ENCODE measurements at regions not wholly inside any gene's neighbourhood (a gene's known extent, or its start where the extent isn't known, plus 50 kb on each side); places are given as distances from the start of the nearest gene placed in this dataset.
"Not testable (repeated sequence)": the region's sequence is repeated elsewhere in the genome, so short reads cannot be mapped to it uniquely, and the experiment has no call there.

DNA sequence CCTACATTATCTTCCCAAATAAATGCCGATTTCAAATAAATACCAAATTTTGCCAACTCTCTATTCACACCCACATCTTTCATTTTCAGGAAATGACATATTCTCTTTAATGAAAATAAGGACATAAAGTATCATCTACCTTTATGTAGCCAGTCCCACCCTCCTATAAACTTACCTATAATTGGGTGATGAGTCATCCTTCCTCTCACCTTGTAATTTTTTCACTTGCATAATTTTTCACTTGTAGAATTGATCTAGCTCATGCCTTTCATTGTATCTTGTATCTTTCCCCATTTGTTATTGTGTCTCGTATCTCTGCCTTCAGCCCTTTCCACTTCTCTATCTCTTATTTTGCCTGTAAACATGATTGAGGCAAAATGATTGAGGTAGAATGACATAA, 135.3 kb upstream of the NIPA1 start:
- TF ChIP-seq CTCF, POLR2A (IDR thresholded peaks at IDR 0.05): not testable (repeated sequence)
